Right hindlimb (tissue), 1 donor: ENCODE measurements at regions not wholly inside any gene's neighbourhood (a gene's known extent, or its start where the extent isn't known, plus 50 kb on each side); places are given as distances from the start of the nearest gene placed in this dataset.

ENCODE experiments used
- DNase-seq: peaks from one replicate; pipeline ENCODE4 v3.0.0-alpha.2; 2018

DNA sequence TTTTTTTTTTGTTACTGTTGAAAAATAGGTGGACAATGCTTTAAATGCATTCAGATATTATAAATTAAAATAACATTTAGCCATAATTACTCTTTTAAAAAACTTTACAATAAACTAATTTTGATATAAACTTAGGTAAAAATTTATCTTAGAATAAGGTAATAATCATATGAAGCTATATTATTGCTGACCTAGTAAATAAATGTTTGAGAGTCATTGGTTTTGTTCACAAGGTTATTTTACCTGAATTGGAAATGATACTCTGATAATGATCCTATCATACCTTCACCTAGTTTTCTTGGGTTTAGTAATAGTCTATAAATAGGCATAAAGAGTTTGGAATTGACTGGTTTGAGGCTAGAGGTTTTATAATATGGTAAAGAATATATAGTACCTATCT, 1076.4 kb upstream of the CDH6 start:
- DNase-seq: no peak

GRCh38 chr5:30113542-30113941, 1079.9 kb upstream of the CDH6 start:
- no peak for DNase-seq

DNA sequence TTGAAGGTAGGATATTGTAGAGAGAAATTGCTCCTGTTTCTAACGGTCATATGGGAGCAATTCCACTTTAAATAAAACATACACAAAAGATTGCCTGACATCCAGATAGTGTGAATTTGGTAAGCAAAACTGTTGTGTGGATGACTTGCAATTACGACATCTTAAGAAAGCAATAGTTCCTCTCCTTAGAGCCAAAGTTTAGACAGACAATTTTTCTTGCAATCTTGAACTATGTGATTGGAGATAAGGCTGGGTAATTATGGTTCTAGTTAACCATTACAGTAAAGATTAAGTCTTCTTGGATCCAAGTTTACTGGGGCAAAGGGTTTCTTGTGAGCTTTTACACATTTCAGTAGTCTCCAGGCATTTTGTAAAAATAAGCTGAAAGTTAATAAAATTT, 1080.6 kb upstream of the CDH6 start:
- no peak for DNase-seq

- no peak for DNase-seq
These were observed 1085.4 kb upstream of the CDH6 start for GRCh38 chr5:30108051-30108450.

DNA sequence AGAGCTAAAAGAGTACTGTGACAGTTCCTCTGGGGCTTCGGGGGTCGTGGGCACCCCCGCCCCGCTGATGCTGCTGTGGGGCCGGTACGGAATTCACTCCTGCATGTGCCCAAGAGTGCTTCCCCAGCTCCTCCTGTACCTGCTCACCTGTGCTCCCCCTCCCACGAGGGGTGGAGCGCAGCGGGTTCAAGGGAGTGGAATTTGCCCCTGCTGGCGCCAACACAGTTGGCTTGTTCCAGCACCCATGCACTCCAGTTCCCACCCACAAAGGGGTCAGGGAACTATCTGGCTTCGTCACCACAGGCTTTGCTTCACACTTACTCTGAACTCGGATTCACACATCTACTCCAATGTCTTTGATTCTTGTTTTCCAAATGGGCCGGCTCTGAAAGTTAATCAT, 1086.9 kb upstream of the CDH6 start:
- DNase-seq: no peak

- no peak for DNase-seq
These were observed 1088.5 kb upstream of the CDH6 start for GRCh38 chr5:30104872-30105596.

GRCh38 chr5:30103452-30104202, 1089.9 kb upstream of the CDH6 start:
- DNase-seq: no peak

- DNase-seq: no peak
These were observed 1090.4 kb upstream of the CDH6 start for GRCh38 chr5:30103052-30103451.

- DNase-seq: no peak
These were observed 1091.3 kb upstream of the CDH6 start for GRCh38 chr5:30102185-30102584.

GRCh38 chr5:30100929-30101328, 1092.6 kb upstream of the CDH6 start:
- DNase-seq: no peak

DNA sequence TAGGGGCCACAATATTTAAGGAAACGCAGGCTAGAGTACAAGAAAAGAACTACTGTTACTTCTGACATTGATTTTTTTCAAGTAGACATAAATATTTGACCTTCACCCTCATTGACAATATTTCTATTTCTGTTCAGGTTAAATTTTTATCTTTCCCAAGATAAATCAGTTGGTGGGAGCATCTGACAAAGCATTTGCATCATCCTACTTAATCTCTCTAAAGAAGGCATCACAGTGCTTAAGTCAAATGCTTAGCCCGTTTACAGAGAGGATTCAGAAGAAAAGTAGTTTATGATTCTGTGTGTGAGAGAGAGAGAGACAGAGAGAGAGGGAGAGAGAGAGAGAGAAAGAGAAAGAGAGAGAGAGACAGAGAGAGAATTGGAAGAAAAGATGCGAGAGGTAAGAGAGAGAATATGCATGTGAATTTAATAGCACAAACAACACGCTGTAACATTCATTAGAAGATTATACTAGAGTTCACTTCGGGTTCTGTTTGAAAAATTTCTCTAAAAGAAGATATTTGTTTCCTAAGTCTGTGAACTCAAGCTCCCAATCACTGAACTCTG, 1093.3 kb upstream of the CDH6 start:
- DNase-seq: no peak

DNA sequence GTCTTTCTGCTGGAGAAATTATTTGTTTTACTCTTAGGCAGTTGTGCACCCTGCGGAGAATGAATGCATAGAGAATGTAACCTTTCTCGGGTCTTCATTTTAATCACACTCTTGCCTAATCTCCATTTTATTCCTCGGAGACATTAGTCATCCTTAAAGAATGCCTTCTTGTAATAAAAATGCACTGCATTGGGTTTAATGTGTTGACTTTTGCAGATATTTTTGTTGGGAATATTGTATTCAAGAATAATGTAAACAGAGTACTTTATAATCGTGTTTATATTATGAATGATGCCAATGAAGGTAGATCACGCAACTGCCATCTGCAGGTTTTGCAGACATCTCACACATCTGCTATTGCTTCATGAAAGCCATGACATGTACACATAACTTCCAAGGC, 1093.9 kb upstream of the CDH6 start:
- DNase-seq: no peak

DNA sequence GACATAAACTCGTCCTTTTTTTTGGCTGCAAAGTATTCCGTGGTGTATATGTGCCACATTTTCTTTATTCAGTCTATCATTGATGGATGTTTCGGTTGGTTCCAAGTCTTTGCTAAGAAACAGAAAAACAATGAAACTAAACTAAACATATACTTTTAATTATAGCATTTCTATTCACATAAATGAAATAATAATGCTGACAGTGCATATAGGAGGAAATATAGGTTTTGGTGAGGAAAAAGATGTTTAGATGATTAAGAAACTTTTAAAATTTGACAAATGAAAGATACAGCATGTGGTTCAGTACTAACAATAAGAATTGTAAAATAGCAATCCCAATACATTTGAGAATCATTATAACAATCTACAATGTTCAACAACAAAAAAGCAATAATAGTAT, 1094.5 kb upstream of the CDH6 start:
- no peak for DNase-seq

- no peak for DNase-seq
These were observed 1100.9 kb upstream of the CDH6 start for GRCh38 chr5:30092548-30092947.

DNA sequence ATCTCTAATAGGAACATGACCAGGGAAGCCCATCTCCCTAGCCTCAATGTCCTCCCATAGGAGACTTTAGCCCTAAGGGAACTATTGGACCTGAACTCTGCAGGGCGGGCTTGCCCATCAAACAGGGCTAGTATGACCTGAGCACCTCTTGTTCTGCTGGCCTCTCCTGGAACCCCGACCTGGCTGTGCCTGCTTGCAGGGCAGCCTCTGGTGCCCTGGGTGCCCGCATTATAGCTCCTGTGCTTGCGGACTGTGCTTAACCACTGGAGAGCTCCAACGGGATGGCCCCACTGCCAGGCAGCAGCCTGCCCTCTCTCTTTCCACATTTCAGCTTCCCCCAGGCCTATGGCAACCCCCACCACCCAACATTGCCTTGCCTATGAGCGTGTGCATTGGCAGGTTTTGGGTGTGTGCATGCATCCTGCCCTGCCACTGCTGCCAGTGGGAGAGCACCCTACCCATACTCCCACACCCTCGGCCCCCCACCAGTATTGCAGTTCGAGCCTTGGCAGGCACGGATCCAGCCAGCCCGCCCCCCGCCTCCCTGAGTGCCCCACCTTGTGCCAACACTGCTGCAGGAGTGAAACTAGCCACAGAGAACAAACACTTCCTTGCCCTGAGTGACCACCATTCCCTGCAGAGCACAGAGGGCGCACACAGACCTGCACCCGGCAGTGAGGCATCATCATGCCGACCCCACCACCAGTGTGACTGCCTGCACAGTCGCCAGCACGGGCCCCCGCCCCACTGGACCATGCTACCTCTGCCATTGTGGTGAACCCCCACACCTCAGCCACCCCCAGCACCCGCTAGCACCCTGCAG, 1123.8 kb upstream of the CDH6 start:
- DNase-seq: no peak

DNA sequence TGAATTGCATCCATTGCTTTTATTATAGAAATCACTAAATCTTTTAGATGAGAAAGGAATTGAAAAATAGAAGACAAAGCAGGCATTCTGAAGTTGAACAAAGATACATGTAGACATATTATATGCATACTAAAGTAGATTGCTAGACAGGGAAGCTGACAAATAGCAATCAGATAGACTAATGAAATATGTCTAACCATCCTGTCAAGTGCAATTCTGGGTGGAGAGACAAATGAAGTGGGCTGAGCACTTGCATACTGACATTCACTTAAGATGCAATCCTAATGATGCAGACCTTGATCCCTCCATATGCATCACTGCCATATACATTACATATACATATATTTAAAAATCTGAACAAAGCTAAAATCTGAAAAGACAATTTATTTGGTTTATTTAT, 1130.0 kb upstream of the CDH6 start:
- DNase-seq: no peak

DNA sequence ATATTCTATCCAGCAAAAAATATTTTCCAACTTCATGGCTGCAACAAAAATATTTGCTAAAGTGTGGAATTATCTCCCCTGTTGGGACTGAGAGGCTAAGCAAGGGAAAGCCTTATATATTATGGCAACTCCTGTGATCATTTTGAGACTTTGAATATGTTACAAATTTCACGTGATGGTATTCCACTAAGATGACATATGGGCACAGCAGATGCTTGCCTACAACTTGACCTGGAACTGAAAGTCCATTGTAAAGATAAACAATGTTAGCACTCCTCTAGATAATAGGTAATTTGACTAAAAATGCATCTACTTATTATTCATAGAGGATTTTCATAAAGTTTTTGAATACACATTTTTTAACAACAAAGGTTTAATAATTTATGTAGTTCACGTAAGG, 1141.5 kb upstream of the CDH6 start:
- DNase-seq: no peak

GRCh38 chr5:30050056-30050815, 1143.2 kb upstream of the CDH6 start:
- DNase-seq: no peak

DNA sequence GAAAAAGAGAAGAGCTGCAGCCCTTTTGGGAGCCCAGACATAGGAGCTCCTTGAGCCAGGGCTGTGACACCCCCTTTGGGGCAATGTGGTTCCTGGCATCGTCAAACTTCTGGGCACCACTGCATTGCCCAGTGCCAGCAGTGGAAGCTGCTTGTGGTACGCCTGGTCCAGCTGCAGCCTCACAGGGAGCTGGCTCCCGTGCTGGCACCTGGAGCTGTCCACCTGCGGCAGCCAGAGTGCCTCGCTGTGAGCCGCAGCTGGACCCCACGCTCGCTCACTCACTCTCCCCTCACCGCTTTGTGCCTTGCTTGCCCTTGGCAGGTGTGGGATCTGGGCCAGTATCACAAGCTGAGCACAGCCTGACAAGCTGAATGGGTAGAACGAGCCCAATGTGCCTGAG, 1150.8 kb upstream of the CDH6 start:
- no peak for DNase-seq

GRCh38 chr5:30041831-30042385, 1151.6 kb upstream of the CDH6 start:
- no peak for DNase-seq

DNA sequence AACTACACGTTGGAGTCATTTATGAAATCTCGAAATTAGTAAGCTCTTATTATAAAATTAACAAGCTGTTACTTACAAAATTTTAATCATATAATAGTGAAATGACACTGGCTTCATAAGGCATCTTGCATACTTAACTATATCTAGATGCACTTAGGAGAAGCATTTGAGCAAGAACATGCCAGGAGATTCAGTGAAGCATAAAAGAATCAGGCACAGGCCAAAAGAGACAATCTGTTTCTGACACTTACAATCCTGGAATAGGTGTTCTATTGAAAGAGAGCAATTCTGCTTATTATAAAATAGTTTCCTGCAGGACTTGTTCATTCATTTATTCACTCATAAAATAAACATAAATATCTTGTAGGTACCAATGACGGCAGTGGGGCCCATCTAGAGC, 1152.2 kb upstream of the CDH6 start:
- DNase-seq: no peak

DNA sequence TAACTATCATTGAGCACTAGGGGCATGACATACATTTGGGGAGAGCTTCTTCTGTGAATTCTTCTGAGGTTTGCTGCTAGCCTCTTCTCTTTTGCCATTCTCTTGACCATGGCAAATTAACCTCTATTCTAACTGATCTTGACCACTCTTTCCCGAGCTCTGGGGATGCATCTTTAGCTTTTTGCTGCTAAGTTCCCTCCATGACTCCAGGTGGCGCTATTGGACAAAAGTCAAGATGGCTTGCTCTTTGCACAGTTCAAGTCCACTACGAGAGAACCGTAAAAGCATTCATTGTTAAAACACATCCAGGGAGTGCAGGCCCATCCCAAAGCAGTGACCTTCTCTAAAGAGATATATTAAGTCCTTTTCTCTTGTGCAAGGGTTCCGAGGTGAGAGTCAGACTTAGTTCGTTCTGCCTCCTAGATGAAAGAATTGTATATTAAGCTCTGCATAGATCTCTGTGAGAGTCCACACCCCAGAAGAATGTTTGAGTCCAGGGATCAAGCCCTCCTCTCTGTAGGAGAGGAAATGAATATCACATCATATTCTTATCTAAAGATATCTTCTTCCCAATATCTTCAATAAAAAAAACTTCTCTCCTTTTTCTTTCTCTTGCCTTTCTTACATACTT, 1152.9 kb upstream of the CDH6 start:
- peak; percentile 39 for DNase-seq
